OCI-LY7 (cell line): ENCODE measurements at regions not wholly inside any gene's neighbourhood (a gene's known extent, or its start where the extent isn't known, plus 50 kb on each side); places are given as distances from the start of the nearest gene placed in this dataset.

Source experiments
- BruUV-seq: library from RNA; stranded (reverse); fragments of 400-500 nt; replicated peaks from 2 replicates; lab custom pipeline; 2021; lab: Mats Ljungman, UMichigan
- CTCF ChIA-PET: fragments of 300-600 bp; sonication (Branson Sonifier 250); formaldehyde crosslinking; loops from one replicate; lab custom pipeline; 2022; ENCODE audit warnings: antibody characterized with exemption; ENCODE audit not compliant: unreplicated experiment; lab: Charles Lee
- POLR2A ChIA-PET: fragments of 300-600 bp; sonication (Branson Sonifier 250); formaldehyde crosslinking; loops from one replicate; lab custom pipeline; 2022; ENCODE audit warnings: antibody characterized with exemption; lab: Charles Lee
- DNase-seq: peaks from one replicate; pipeline ENCODE4 v3.0.0-alpha.2; 2015; ENCODE audit warnings: low spot score
- H2AFZ ChIP-seq: fragments of 200-600 bp; sonication (generic), shearing (Covaris generic); 2 replicates; pipeline ENCODE4 v1.6.1; 2014; ENCODE audit warnings: mild to moderate bottlenecking, antibody characterized with exemption, low read length, moderate library complexity
- H3K27ac ChIP-seq: fragments of 200-600 bp; sonication (generic); 2 replicates; pipeline ENCODE4 v1.5.1; 2014; ENCODE audit warnings: mixed run types, low read depth, mild to moderate bottlenecking, moderate library complexity, low read length, inconsistent platforms; ENCODE audit not compliant: poor library complexity, severe bottlenecking
- H3K36me3 ChIP-seq: fragments of 200-600 bp; sonication (generic); 2 replicates; pipeline ENCODE4 v1.6.1; 2014; ENCODE audit warnings: mild to moderate bottlenecking, antibody characterized with exemption, low read length, moderate library complexity, mixed read lengths; ENCODE audit not compliant: insufficient read depth
- H3K4me1 ChIP-seq: fragments of 200-600 bp; sonication (generic); 2 replicates; pipeline ENCODE4 v1.5.1; 2014; ENCODE audit warnings: mild to moderate bottlenecking, low read length; ENCODE audit not compliant: insufficient read depth, poor library complexity, severe bottlenecking
- H3K4me2 ChIP-seq: fragments of 200-600 bp; sonication (generic); 2 replicates; pipeline ENCODE4 v1.6.1; 2014; ENCODE audit warnings: mild to moderate bottlenecking, low read length
- H3K4me3 ChIP-seq: fragments of 200-600 bp; sonication (generic); 2 replicates; pipeline ENCODE4 v1.5.1; 2014; ENCODE audit warnings: mild to moderate bottlenecking, low read depth, low read length; ENCODE audit not compliant: poor library complexity, severe bottlenecking
- H3K79me2 ChIP-seq: fragments of 200-600 bp; sonication (generic); 2 replicates; pipeline ENCODE4 v1.6.1; 2016; ENCODE audit warnings: low read depth, mild to moderate bottlenecking, low read length, moderate library complexity, mixed read lengths; ENCODE audit not compliant: insufficient read depth
- H3K9me2 ChIP-seq: fragments of 200-600 bp; sonication (generic); 2 replicates; pipeline ENCODE4 v1.6.1; 2016; ENCODE audit warnings: mild to moderate bottlenecking, low read length, mixed read lengths; ENCODE audit not compliant: insufficient read depth
- H3K9me3 ChIP-seq: fragments of 200-600 bp; sonication (generic); 2 replicates; pipeline ENCODE4 v1.6.1; 2014; ENCODE audit warnings: mild to moderate bottlenecking, mixed run types, low read length, mixed read lengths
- H4K20me1 ChIP-seq: fragments of 200-600 bp; sonication (generic); 2 replicates; pipeline ENCODE4 v1.6.1; 2014; ENCODE audit warnings: mild to moderate bottlenecking, antibody characterized with exemption, low read length, moderate library complexity, mixed read lengths; ENCODE audit not compliant: insufficient read depth
- CTCF ChIP-seq: fragments of 200-600 bp; sonication (generic); conservative IDR thresholded peaks from 2 replicates; pipeline ENCODE4 v1.5.1; 2014; ENCODE audit warnings: mild to moderate bottlenecking, antibody characterized with exemption, low read length, moderate library complexity, mixed read lengths
- EZH2phosphoT487 ChIP-seq: fragments of 200-600 bp; sonication (generic); IDR thresholded peaks from 2 replicates; pipeline ENCODE4 v1.6.1; 2018; ENCODE audit warnings: low read depth, borderline replicate concordance, mild to moderate bottlenecking, mixed run types, antibody characterized with exemption, low read length, moderate library complexity, mixed read lengths
- intact Hi-C: fragments of 100-400 bp; cut with micrococcal nuclease; formaldehyde crosslinking; loops from one replicate; pipeline ENCODE4 v1.10.0; 2022; ENCODE audit not compliant: unreplicated experiment

DNA sequence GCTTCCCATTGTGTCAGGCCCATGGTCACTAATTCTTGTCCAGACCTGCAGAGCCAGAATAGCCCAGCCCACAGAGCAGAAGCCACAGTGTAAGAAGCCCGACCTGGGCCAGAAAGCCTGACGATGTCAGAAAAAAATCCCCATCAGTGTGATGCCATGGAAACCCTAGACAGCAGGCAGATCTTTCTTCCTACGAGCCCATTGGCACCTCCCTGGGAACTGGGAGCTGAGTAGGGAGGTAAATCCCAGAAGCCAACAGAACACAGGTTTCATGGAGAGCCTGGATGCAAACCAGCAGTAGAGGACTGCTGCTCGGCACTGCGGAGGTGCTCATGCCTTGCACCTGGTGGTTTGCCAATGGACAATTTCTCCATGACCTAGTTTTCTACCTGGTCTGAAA is 82.2 kb upstream of the SLC22A16 start:
- H3K9me3 ChIP-seq, result no peaks in the 10 kb centered on the region
- no peak for DNase-seq
- POLR2A ChIA-PET, result interaction anchor here (1.1 kb wide), 1 partner anchor 32 kb away, joined by 3 read pairs; no protein-coding TSS in a partner anchor
- no peaks in the 10 kb centered on the region for H3K79me2 ChIP-seq
- no TSS peak for BruUV-seq
- no peaks in the 10 kb centered on the region for H3K36me3 ChIP-seq
- H3K27ac ChIP-seq, result no peak overlapping the region
- no peaks in the 10 kb centered on the region for H3K4me1 ChIP-seq
- CTCF ChIA-PET, result no interaction called here
- no peak overlapping the region for H3K4me3 ChIP-seq
- no peak overlapping the region for H2AFZ ChIP-seq
- intact Hi-C loops, result no loop called here
- no peaks in the 10 kb centered on the region for H3K9me2 ChIP-seq
- no peaks in the 10 kb centered on the region for H4K20me1 ChIP-seq
- TF ChIP-seq CTCF, result no peak
- no peak for TF ChIP-seq EZH2phosphoT487
- no peak overlapping the region for H3K4me2 ChIP-seq

- H3K4me1 ChIP-seq, result no peaks in the 10 kb centered on the region
- CTCF ChIA-PET, result no interaction called here
- no peaks in the 10 kb centered on the region for H3K9me3 ChIP-seq
- DNase-seq, result no peak
- H3K4me3 ChIP-seq, result no peak overlapping the region
- TF ChIP-seq CTCF (no peak), EZH2phosphoT487 (no peak)
- H3K9me2 ChIP-seq, result no peaks in the 10 kb centered on the region
- H3K79me2 ChIP-seq, result no peaks in the 10 kb centered on the region
- intact Hi-C loops, result no loop called here
- no peak overlapping the region for H2AFZ ChIP-seq
- no peak overlapping the region for H3K27ac ChIP-seq
- H4K20me1 ChIP-seq, result no peaks in the 10 kb centered on the region
- H3K4me2 ChIP-seq, result no peak overlapping the region
- POLR2A ChIA-PET, result no interaction called here
- no peaks in the 10 kb centered on the region for H3K36me3 ChIP-seq
- no TSS peak for BruUV-seq
These were observed 80.8 kb upstream of the SLC22A16 start for GRCh38 chr6:110557199-110557598.

- no peaks in the 10 kb centered on the region for H3K79me2 ChIP-seq
- no peak overlapping the region for H3K27ac ChIP-seq
- H3K4me2 ChIP-seq, result no peak overlapping the region
- no peaks in the 10 kb centered on the region for H3K4me1 ChIP-seq
- BruUV-seq, result no TSS peak
- no peak for DNase-seq
- intact Hi-C loops, result no loop called here
- 0 out of 2 replicates have a peak, but pooled peaks cover 5% of the 10 kb centered on the region for H3K9me3 ChIP-seq
- no peak for TF ChIP-seq EZH2phosphoT487
- TF ChIP-seq CTCF, result no peak
- no peaks in the 10 kb centered on the region for H3K36me3 ChIP-seq
- H3K9me2 ChIP-seq, result no peaks in the 10 kb centered on the region
- no peaks in the 10 kb centered on the region for H4K20me1 ChIP-seq
- no peak overlapping the region for H2AFZ ChIP-seq
- H3K4me3 ChIP-seq, result no peak overlapping the region
- ChIA-PET CTCF (no interaction called here), POLR2A (no interaction called here)
These were observed 80.1 kb upstream of the SLC22A16 start for GRCh38 chr6:110556317-110557110.
